Gastroesophageal sphincter (tissue), 4 donors: ENCODE measurements at regions not wholly inside any gene's neighbourhood (a gene's known extent, or its start where the extent isn't known, plus 50 kb on each side); places are given as distances from the start of the nearest gene placed in this dataset.

Experiments
- ATAC-seq: fragments of 150-250 bp; one replicate; pipeline ENCODE4 v1.9.1; 2016; ENCODE audit warnings: mild to moderate bottlenecking, moderate library complexity
- H3K27ac ChIP-seq, 4 donors: fragments of 200-600 bp; sonication (generic) in 3 of 4; 1 replicate in 3 of 4; 2 replicates in 1 of 4; pipeline ENCODE4 v1.5.1; 2016 to 2019
- H3K27me3 ChIP-seq: fragments of 200-600 bp; sonication (generic); one replicate; pipeline ENCODE4 v1.5.1; 2019
- H3K36me3 ChIP-seq, 2 donors: fragments of 200-600 bp; sonication (generic); one replicate each; pipeline ENCODE4 v1.5.1; 2019; ENCODE audit warnings: control low read depth in 1 of 2
- H3K4me1 ChIP-seq, 3 donors: fragments of 200-600 bp; sonication (generic); 1 replicate in 2 of 3; 2 replicates in 1 of 3; pipeline ENCODE4 v1.5.1; 2016 to 2019; ENCODE audit warnings: control low read depth in 2 of 3
- H3K4me3 ChIP-seq, 2 donors: fragments of 200-600 bp; sonication (generic); one replicate each; pipeline ENCODE4 v1.5.1; 2019; ENCODE audit warnings: mild to moderate bottlenecking in 1 of 2, moderate library complexity in 1 of 2
- H3K9me3 ChIP-seq, 3 donors: fragments of 200-600 bp; sonication (generic); one replicate each; pipeline ENCODE4 v1.5.1; 2017 to 2019; ENCODE audit warnings: control low read depth in 2 of 3
- EP300 ChIP-seq: sonication (generic); formaldehyde crosslinking; IDR thresholded peaks from one replicate; pipeline ENCODE4 v1.6.1; 2017; ENCODE audit warnings: antibody characterized with exemption, mild to moderate bottlenecking
- POLR2A ChIP-seq, 2 donors: fragments of 450-650 bp; IDR thresholded peaks; one replicate each; pipeline ENCODE4 v1.6.1; 2017; ENCODE audit warnings: antibody characterized with exemption in 2 of 2, mild to moderate bottlenecking in 2 of 2, moderate library complexity in 1 of 2
- POLR2AphosphoS5 ChIP-seq: sonication (generic); formaldehyde crosslinking; IDR thresholded peaks from one replicate; pipeline ENCODE4 v1.6.1; 2017; ENCODE audit warnings: antibody characterized with exemption
- WGBS, 2 donors: methylation state at CpG; one replicate each; pipeline ENCODE4 v1.1.5; 2018; ENCODE audit warnings: low coverage in 1 of 2; 5-methylcytosine and 5-hydroxymethylcytosine counted together
- TF ChIP-seq, protein P1 (sequence below), 4 experiments: fragments of 200-600 bp in 2 of 4; fragments of 450-650 bp in 2 of 4; sonication (generic) in 1 of 4; IDR thresholded peaks; one replicate each; pipeline ENCODE4 v1.5.1; 2017 to 2019; ENCODE audit warnings: antibody characterized with exemption in 4 of 4, mild to moderate bottlenecking in 2 of 4, moderate library complexity in 2 of 4

DNA sequence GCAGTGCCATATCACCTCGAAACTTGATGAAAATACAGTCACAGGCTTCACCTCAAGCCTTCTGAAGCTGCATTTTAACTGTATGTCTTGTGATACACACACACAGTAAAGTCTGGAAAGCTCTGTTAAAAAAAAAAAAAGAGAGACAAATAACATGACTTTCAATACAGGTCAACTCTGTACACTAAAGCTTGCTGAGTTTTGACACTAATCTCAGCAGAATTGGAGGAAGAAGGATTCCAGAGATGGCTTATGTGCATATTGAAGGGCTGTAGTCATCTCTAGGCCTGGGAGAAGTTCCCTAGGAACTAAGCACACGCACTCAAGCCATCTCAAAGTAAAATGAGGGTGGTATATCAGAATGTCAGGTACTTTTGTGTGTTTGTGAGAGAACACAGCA is 875.1 kb downstream of the EPHA4 start:
- Histone ChIP-seq H3K9me3 (peaks cover 0 to 10% (median 3%) of the 10 kb centered on the region in 3 donors), H3K4me3 (no peak overlapping the region), H3K27ac (no peak overlapping the region), H3K27me3 (no peaks in the 10 kb centered on the region), H3K4me1 (no peaks in the 10 kb centered on the region), H3K36me3 (no peaks in the 10 kb centered on the region)
- ATAC-seq, result no peak
- WGBS, 2 donors, result 92 to 100% methylated on average over 2 of the region's 2 CpGs
- TF ChIP-seq, protein P1, sequence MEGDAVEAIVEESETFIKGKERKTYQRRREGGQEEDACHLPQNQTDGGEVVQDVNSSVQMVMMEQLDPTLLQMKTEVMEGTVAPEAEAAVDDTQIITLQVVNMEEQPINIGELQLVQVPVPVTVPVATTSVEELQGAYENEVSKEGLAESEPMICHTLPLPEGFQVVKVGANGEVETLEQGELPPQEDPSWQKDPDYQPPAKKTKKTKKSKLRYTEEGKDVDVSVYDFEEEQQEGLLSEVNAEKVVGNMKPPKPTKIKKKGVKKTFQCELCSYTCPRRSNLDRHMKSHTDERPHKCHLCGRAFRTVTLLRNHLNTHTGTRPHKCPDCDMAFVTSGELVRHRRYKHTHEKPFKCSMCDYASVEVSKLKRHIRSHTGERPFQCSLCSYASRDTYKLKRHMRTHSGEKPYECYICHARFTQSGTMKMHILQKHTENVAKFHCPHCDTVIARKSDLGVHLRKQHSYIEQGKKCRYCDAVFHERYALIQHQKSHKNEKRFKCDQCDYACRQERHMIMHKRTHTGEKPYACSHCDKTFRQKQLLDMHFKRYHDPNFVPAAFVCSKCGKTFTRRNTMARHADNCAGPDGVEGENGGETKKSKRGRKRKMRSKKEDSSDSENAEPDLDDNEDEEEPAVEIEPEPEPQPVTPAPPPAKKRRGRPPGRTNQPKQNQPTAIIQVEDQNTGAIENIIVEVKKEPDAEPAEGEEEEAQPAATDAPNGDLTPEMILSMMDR (IDR thresholded peaks at IDR 0.05), result no peak
- TF ChIP-seq POLR2A (IDR thresholded peaks at IDR 0.05) (no peak), EP300 (no peak), POLR2AphosphoS5 (no peak)

DNA sequence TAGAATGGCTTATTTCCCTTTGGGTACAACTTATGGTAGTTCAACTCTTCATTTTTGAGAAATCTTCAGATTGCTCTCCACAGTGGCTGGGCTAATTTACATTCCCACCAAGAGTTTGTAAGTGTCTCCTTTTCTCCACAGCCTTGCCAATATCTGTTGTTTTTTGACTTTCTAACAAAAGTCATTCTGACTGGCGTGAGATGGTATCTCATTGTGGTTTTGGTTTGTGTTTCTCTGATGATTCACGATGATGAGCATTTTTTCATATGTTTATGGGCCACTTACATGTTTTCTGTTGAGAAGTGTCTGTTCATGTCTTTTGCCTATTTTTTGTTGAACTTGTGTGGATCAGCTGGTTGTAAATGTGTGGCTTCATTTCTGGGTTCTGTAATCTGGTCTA is 871.0 kb downstream of the EPHA4 start:
- Histone ChIP-seq H3K4me3 (no peak overlapping the region), H3K27me3 (no peaks in the 10 kb centered on the region), H3K9me3 (peaks cover 0 to 10% (median 3%) of the 10 kb centered on the region in 3 donors), H3K27ac (no peak overlapping the region), H3K4me1 (no peaks in the 10 kb centered on the region), H3K36me3 (no peaks in the 10 kb centered on the region)
- no peak for ATAC-seq
- TF ChIP-seq, protein P1 (IDR thresholded peaks at IDR 0.05), result no peak
- TF ChIP-seq EP300 (no peak), POLR2A (IDR thresholded peaks at IDR 0.05) (no peak), POLR2AphosphoS5 (no peak)
- 85 to 97% methylated on average over 2 of the region's 2 CpGs for WGBS, 2 donors

DNA sequence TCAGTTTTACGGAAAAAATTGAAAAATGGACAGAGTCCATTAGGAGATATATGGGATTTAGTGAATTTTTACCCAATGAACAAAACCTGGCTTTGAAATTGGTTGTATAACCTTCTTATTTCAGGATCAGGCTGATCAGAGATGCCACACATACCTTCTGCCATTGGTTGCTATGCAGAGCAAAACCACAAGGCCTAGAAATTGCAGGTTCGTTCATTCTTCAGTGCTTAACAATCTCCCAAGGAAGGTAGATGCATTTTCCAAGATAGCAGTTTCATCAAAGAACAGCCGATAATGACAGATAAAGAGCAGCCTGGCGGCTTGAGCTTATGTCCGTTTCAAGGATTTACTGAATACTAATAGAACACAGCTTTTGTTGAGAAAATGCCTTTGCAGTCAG is 868.8 kb downstream of the EPHA4 start:
- Histone ChIP-seq H3K27ac (no peak overlapping the region), H3K4me3 (no peak overlapping the region), H3K9me3 (peaks cover 0 to 10% (median 3%) of the 10 kb centered on the region in 3 donors), H3K36me3 (no peaks in the 10 kb centered on the region), H3K4me1 (no peaks in the 10 kb centered on the region), H3K27me3 (no peaks in the 10 kb centered on the region)
- no peak for ATAC-seq
- TF ChIP-seq, protein P1 (IDR thresholded peaks at IDR 0.05), result no peak
- TF ChIP-seq EP300 (no peak), POLR2A (IDR thresholded peaks at IDR 0.05) (no peak)
- WGBS, 2 donors, result 89 to 99% methylated on average over 5 of the region's 5 CpGs

DNA sequence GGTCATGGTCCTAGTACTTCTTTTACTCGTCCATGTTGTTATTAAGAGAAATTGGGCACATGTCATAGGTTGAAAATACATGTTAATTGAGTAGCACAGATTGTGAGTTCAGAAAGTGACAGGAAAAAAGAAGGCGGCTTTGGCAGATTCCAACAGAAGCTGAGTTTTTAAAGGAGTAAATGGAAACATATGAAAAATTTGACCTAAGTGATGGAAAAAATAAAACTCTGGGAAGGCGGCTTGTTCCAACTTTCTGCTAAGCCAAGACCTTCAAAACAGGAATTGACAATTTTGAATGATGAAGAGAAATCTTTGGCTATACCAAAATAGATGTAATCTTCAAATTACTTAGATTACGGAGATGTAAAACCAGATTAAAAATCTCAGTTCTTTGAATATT is 868.0 kb downstream of the EPHA4 start:
- no peak overlapping the region for H3K4me3 ChIP-seq
- WGBS, 2 donors, result 79 to 93% methylated on average over 2 to 4 of the region's 4 CpGs

DNA sequence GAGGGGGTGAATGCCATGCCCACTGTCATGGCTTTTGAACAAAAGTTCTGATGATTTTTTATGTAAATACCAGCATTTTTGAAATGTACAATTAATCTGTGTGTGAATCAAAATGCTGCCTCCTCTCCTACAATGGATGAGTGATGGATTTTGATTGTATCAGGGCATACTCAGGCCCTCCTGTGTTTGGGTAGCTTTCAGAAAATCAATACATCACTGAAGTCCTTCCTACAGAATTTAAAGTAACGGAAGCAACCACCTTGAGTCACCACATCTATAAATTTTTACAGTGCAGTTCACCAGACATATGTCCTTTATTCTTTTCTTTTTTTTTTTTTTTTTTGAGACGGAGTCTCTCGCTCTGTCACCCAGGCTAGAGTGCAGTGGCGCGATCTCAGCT is 867.3 kb downstream of the EPHA4 start:
- no peaks in the 10 kb centered on the region for H3K27me3 ChIP-seq
- no peak overlapping the region for H3K4me3 ChIP-seq
- TF ChIP-seq, protein P1 (IDR thresholded peaks at IDR 0.05), result no peak
- TF ChIP-seq POLR2AphosphoS5 (no peak), EP300 (no peak), POLR2A (IDR thresholded peaks at IDR 0.05) (no peak)
- no peak for ATAC-seq
- 92 to 94% methylated on average over 1 of the region's 5 CpGs for WGBS, 2 donors
- H3K4me1 ChIP-seq, result no peaks in the 10 kb centered on the region
- no peaks in the 10 kb centered on the region for H3K36me3 ChIP-seq
- peaks cover 0 to 10% (median 3%) of the 10 kb centered on the region in 3 donors for H3K9me3 ChIP-seq
- H3K27ac ChIP-seq, result no peak overlapping the region

More for the DNA sequence above, 868.0 kb downstream of the EPHA4 start:
- no peak overlapping the region for H3K27ac ChIP-seq
- no peak for TF ChIP-seq POLR2A (IDR thresholded peaks at IDR 0.05)
- TF ChIP-seq EP300, result no peak
- TF ChIP-seq, protein P1 (IDR thresholded peaks at IDR 0.05), result no peak
- peaks cover 0 to 10% (median 3%) of the 10 kb centered on the region in 3 donors for H3K9me3 ChIP-seq
- no peaks in the 10 kb centered on the region for H3K36me3 ChIP-seq
- H3K4me1 ChIP-seq, result no peaks in the 10 kb centered on the region
- ATAC-seq, result no peak
- H3K27me3 ChIP-seq, result no peaks in the 10 kb centered on the region
